ENCODE measurements at regions not wholly inside any gene's neighbourhood (a gene's known extent, or its start where the extent isn't known, plus 50 kb on each side); places are given as distances from the start of the nearest gene placed in this dataset.

GRCh38 chr1:193676996-193677549 is 490.7 kb upstream of the B3GALT2 start:
- DNase-seq = no peak
- Histone ChIP-seq H3K4me1 (ENCODE audit: control insufficient read depth in 3 of 3, insufficient read depth in 2 of 3, low read depth in 1 of 3, low read length in 2 of 3) (peaks cover 0 to 3% (median 3%) of the 10 kb centered on the region in 3 donors), H3K27me3 (ENCODE audit: control insufficient read depth in 3 of 3, insufficient read depth in 3 of 3, low read length in 3 of 3) (no peaks in the 10 kb centered on the region), H3K9me3 (ENCODE audit: control insufficient read depth in 2 of 2, insufficient read depth in 1 of 2, low read depth in 1 of 2, low read length in 1 of 2) (no peaks in the 10 kb centered on the region), H3K27ac (ENCODE audit: low read depth in 1 of 3, low read length in 2 of 3) (no peak overlapping the region), H3K36me3 (ENCODE audit: control insufficient read depth in 3 of 3, insufficient read depth in 2 of 3, low read depth in 1 of 3, low read length in 3 of 3) (no peaks in the 10 kb centered on the region), H3K4me3 (ENCODE audit: low read depth in 1 of 3, low read length in 3 of 3) (no peak overlapping the region)
- FAIRE-seq = no peak
- WGBS, 3 donors = 66 to 75% (median 72%) methylated on average over 2 of the region's 2 CpGs

GRCh38 chr1:193674292-193674944 is 488.0 kb upstream of the B3GALT2 start:
- Histone ChIP-seq H3K27ac (ENCODE audit: low read depth in 1 of 3, low read length in 2 of 3) (no peak overlapping the region), H3K36me3 (ENCODE audit: control insufficient read depth in 3 of 3, insufficient read depth in 2 of 3, low read depth in 1 of 3, low read length in 3 of 3) (no peaks in the 10 kb centered on the region), H3K27me3 (ENCODE audit: control insufficient read depth in 3 of 3, insufficient read depth in 3 of 3, low read length in 3 of 3) (no peaks in the 10 kb centered on the region), H3K4me1 (ENCODE audit: control insufficient read depth in 3 of 3, insufficient read depth in 2 of 3, low read depth in 1 of 3, low read length in 2 of 3) (peaks cover 0 to 3% (median 0%) of the 10 kb centered on the region in 3 donors), H3K4me3 (ENCODE audit: low read depth in 1 of 3, low read length in 3 of 3) (no peak overlapping the region), H3K9me3 (ENCODE audit: control insufficient read depth in 2 of 2, insufficient read depth in 1 of 2, low read depth in 1 of 2, low read length in 1 of 2) (no peaks in the 10 kb centered on the region)
- peak; percentile 8 to 28 for DNase-seq
- 34 to 60% (median 46%) methylated on average over 7 of the region's 7 CpGs for WGBS, 3 donors
- FAIRE-seq = no peak

- H3K36me3 ChIP-seq (ENCODE audit: control insufficient read depth in 3 of 3, insufficient read depth in 2 of 3, low read depth in 1 of 3, low read length in 3 of 3) = no peaks in the 10 kb centered on the region
- no peaks in the 10 kb centered on the region for H3K27me3 ChIP-seq (ENCODE audit: control insufficient read depth in 3 of 3, insufficient read depth in 3 of 3, low read length in 3 of 3)
- H3K4me3 ChIP-seq (ENCODE audit: low read depth in 1 of 3, low read length in 3 of 3) = no peak overlapping the region
- H3K9me3 ChIP-seq (ENCODE audit: control insufficient read depth in 2 of 2, insufficient read depth in 1 of 2, low read depth in 1 of 2, low read length in 1 of 2) = no peaks in the 10 kb centered on the region
- no peaks in the 10 kb centered on the region for H3K4me1 ChIP-seq (ENCODE audit: control insufficient read depth in 3 of 3, insufficient read depth in 2 of 3, low read depth in 1 of 3, low read length in 2 of 3)
- DNase-seq = no peak
- FAIRE-seq = no peak
- 85 to 94% (median 92%) methylated on average over 7 of the region's 7 CpGs for WGBS, 3 donors
- H3K27ac ChIP-seq (ENCODE audit: low read depth in 1 of 3, low read length in 2 of 3) = no peak overlapping the region
These were observed 480.2 kb upstream of the B3GALT2 start for GRCh38 chr1:193666485-193667083.

GRCh38 chr1:193663965-193664364 is 477.6 kb upstream of the B3GALT2 start:
- H3K4me1 ChIP-seq (ENCODE audit: control insufficient read depth in 3 of 3, insufficient read depth in 2 of 3, low read depth in 1 of 3, low read length in 2 of 3) = no peaks in the 10 kb centered on the region
- no peak for DNase-seq

GRCh38 chr1:193662030-193662429 is 475.6 kb upstream of the B3GALT2 start:
- Histone ChIP-seq H3K27ac (ENCODE audit: low read depth in 1 of 3, low read length in 2 of 3) (no peak overlapping the region), H3K36me3 (ENCODE audit: control insufficient read depth in 3 of 3, insufficient read depth in 2 of 3, low read depth in 1 of 3, low read length in 3 of 3) (no peaks in the 10 kb centered on the region), H3K9me3 (ENCODE audit: control insufficient read depth in 2 of 2, insufficient read depth in 1 of 2, low read depth in 1 of 2, low read length in 1 of 2) (no peaks in the 10 kb centered on the region), H3K4me3 (ENCODE audit: low read depth in 1 of 3, low read length in 3 of 3) (no peak overlapping the region), H3K27me3 (ENCODE audit: control insufficient read depth in 3 of 3, insufficient read depth in 3 of 3, low read length in 3 of 3) (no peaks in the 10 kb centered on the region), H3K4me1 (ENCODE audit: control insufficient read depth in 3 of 3, insufficient read depth in 2 of 3, low read depth in 1 of 3, low read length in 2 of 3) (peaks cover 0 to 2% (median 0%) of the 10 kb centered on the region in 3 donors)
- FAIRE-seq (no peak), DNase-seq (no peak)
- WGBS, 3 donors = 87 to 90% (median 87%) methylated on average over 2 of the region's 2 CpGs

More at GRCh38 chr1:193663965-193664364, 477.6 kb upstream of the B3GALT2 start:
- Histone ChIP-seq H3K27me3 (ENCODE audit: control insufficient read depth in 3 of 3, insufficient read depth in 3 of 3, low read length in 3 of 3) (no peaks in the 10 kb centered on the region), H3K27ac (ENCODE audit: low read depth in 1 of 3, low read length in 2 of 3) (no peak overlapping the region), H3K36me3 (ENCODE audit: control insufficient read depth in 3 of 3, insufficient read depth in 2 of 3, low read depth in 1 of 3, low read length in 3 of 3) (no peaks in the 10 kb centered on the region), H3K4me3 (ENCODE audit: low read depth in 1 of 3, low read length in 3 of 3) (no peak overlapping the region), H3K9me3 (ENCODE audit: control insufficient read depth in 2 of 2, insufficient read depth in 1 of 2, low read depth in 1 of 2, low read length in 1 of 2) (no peaks in the 10 kb centered on the region)
- no peak for FAIRE-seq

- no peak for DNase-seq
- Histone ChIP-seq H3K27me3 (ENCODE audit: control insufficient read depth in 3 of 3, insufficient read depth in 3 of 3, low read length in 3 of 3) (no peaks in the 10 kb centered on the region), H3K9me3 (ENCODE audit: control insufficient read depth in 2 of 2, insufficient read depth in 1 of 2, low read depth in 1 of 2, low read length in 1 of 2) (no peaks in the 10 kb centered on the region), H3K36me3 (ENCODE audit: control insufficient read depth in 3 of 3, insufficient read depth in 2 of 3, low read depth in 1 of 3, low read length in 3 of 3) (no peaks in the 10 kb centered on the region), H3K27ac (ENCODE audit: low read depth in 1 of 3, low read length in 2 of 3) (no peak overlapping the region), H3K4me3 (ENCODE audit: low read depth in 1 of 3, low read length in 3 of 3) (no peak overlapping the region), H3K4me1 (ENCODE audit: control insufficient read depth in 3 of 3, insufficient read depth in 2 of 3, low read depth in 1 of 3, low read length in 2 of 3) (peaks cover 0 to 2% (median 0%) of the 10 kb centered on the region in 3 donors)
- no peak for FAIRE-seq
- 77 to 85% (median 81%) methylated on average over 1 of the region's 1 CpG for WGBS, 3 donors
These were observed 475.0 kb upstream of the B3GALT2 start for GRCh38 chr1:193661385-193661784.

GRCh38 chr1:193660428-193660827 is 474.0 kb upstream of the B3GALT2 start:
- H3K9me3 ChIP-seq (ENCODE audit: control insufficient read depth in 2 of 2, insufficient read depth in 1 of 2, low read depth in 1 of 2, low read length in 1 of 2) = peaks cover 0 to 1% of the 10 kb centered on the region in 2 donors
- FAIRE-seq (no peak), DNase-seq (no peak)
- no peaks in the 10 kb centered on the region for H3K36me3 ChIP-seq (ENCODE audit: control insufficient read depth in 3 of 3, insufficient read depth in 2 of 3, low read depth in 1 of 3, low read length in 3 of 3)
- no peak overlapping the region for H3K4me3 ChIP-seq (ENCODE audit: low read depth in 1 of 3, low read length in 3 of 3)
- peaks cover 0 to 2% (median 0%) of the 10 kb centered on the region in 3 donors for H3K4me1 ChIP-seq (ENCODE audit: control insufficient read depth in 3 of 3, insufficient read depth in 2 of 3, low read depth in 1 of 3, low read length in 2 of 3)
- no peaks in the 10 kb centered on the region for H3K27me3 ChIP-seq (ENCODE audit: control insufficient read depth in 3 of 3, insufficient read depth in 3 of 3, low read length in 3 of 3)
- H3K27ac ChIP-seq (ENCODE audit: low read depth in 1 of 3, low read length in 2 of 3) = no peak overlapping the region
- 46 to 79% (median 79%) methylated on average over 1 of the region's 1 CpG for WGBS, 3 donors

GRCh38 chr1:193658691-193659090 is 472.3 kb upstream of the B3GALT2 start:
- H3K4me1 ChIP-seq (ENCODE audit: control insufficient read depth in 3 of 3, insufficient read depth in 2 of 3, low read depth in 1 of 3, low read length in 2 of 3) = peaks cover 0 to 2% (median 0%) of the 10 kb centered on the region in 3 donors
- 83 to 94% (median 86%) methylated on average over 1 of the region's 1 CpG for WGBS, 3 donors
- H3K9me3 ChIP-seq (ENCODE audit: control insufficient read depth in 2 of 2, insufficient read depth in 1 of 2, low read depth in 1 of 2, low read length in 1 of 2) = peaks cover 0 to 11% of the 10 kb centered on the region in 2 donors
- DNase-seq = no peak
- no peak for FAIRE-seq
- no peak overlapping the region for H3K27ac ChIP-seq (ENCODE audit: low read depth in 1 of 3, low read length in 2 of 3)
- H3K4me3 ChIP-seq (ENCODE audit: low read depth in 1 of 3, low read length in 3 of 3) = no peak overlapping the region
- no peaks in the 10 kb centered on the region for H3K27me3 ChIP-seq (ENCODE audit: control insufficient read depth in 3 of 3, insufficient read depth in 3 of 3, low read length in 3 of 3)
- no peaks in the 10 kb centered on the region for H3K36me3 ChIP-seq (ENCODE audit: control insufficient read depth in 3 of 3, insufficient read depth in 2 of 3, low read depth in 1 of 3, low read length in 3 of 3)
